ENCODE measurements at regions not wholly inside any gene's neighbourhood (a gene's known extent, or its start where the extent isn't known, plus 50 kb on each side); places are given as distances from the start of the nearest gene placed in this dataset.

GRCh38 chr12:92612611-92613010 lies 90.2 kb upstream of the PLEKHG7 start:
- TF ChIP-seq EZH2phosphoT487 (IDR thresholded peaks at IDR 0.05; ENCODE audit: low read length) = no peak
- TF ChIP-seq CTCF (IDR thresholded peaks at IDR 0.05; ENCODE audit: low read length) = no peak
